NCI-H345 treated with DMSO at 0.1 percent for 48 hours (cell line): ENCODE measurements at regions not wholly inside any gene's neighbourhood (a gene's known extent, or its start where the extent isn't known, plus 50 kb on each side); places are given as distances from the start of the nearest gene placed in this dataset.

Experiments
- DNase-seq: peaks from one replicate; lab custom pipeline; 2025; ENCODE audit not compliant: unreplicated experiment; lab: John Stamatoyannopoulos, UW

GRCh38 chr10:10871352-10871751 lies 146.3 kb upstream of the CELF2 start:
- DNase-seq = no peak

- DNase-seq = no peak
Observed at GRCh38 chr10:10872035-10872673, 145.5 kb upstream of the CELF2 start.

GRCh38 chr10:10872764-10873163 lies 144.9 kb upstream of the CELF2 start:
- DNase-seq = no peak

- DNase-seq = no peak
Observed at GRCh38 chr10:10873289-10873688, 144.4 kb upstream of the CELF2 start.

GRCh38 chr10:10873915-10874314 lies 143.8 kb upstream of the CELF2 start:
- no peak for DNase-seq

GRCh38 chr10:10878963-10879362 lies 138.7 kb upstream of the CELF2 start:
- peak; percentile 77 for DNase-seq

GRCh38 chr10:10881117-10881813 lies 136.4 kb upstream of the CELF2 start:
- DNase-seq = no peak

GRCh38 chr10:10883737-10884136 lies 133.9 kb upstream of the CELF2 start:
- DNase-seq = no peak

- DNase-seq = no peak
Observed at GRCh38 chr10:10886861-10887531, 130.7 kb upstream of the CELF2 start.

GRCh38 chr10:10891124-10892082 lies 126.3 kb upstream of the CELF2 start:
- no peak for DNase-seq

GRCh38 chr10:10892290-10892875 lies 125.3 kb upstream of the CELF2 start:
- no peak for DNase-seq

GRCh38 chr10:10897400-10897799 lies 120.3 kb upstream of the CELF2 start:
- no peak for DNase-seq

- DNase-seq = no peak
Observed at GRCh38 chr10:10901906-10902305, 115.8 kb upstream of the CELF2 start.

GRCh38 chr10:10902951-10903350 lies 114.7 kb upstream of the CELF2 start:
- no peak for DNase-seq

- no peak for DNase-seq
Observed at GRCh38 chr10:10903620-10904019, 114.1 kb upstream of the CELF2 start.

- DNase-seq = no peak
Observed at GRCh38 chr10:10910634-10911033, 107.0 kb upstream of the CELF2 start.

- DNase-seq = no peak
Observed at GRCh38 chr10:10911035-10911434, 106.6 kb upstream of the CELF2 start.

- peak; percentile 26 for DNase-seq
Observed at GRCh38 chr10:10911471-10911921, 106.2 kb upstream of the CELF2 start.

GRCh38 chr10:10914144-10914543 lies 103.5 kb upstream of the CELF2 start:
- no peak for DNase-seq

- no peak for DNase-seq
Observed at GRCh38 chr10:10915215-10915614, 102.5 kb upstream of the CELF2 start.

- no peak for DNase-seq
Observed at GRCh38 chr10:10917031-10917430, 100.6 kb upstream of the CELF2 start.
